Prostate gland (tissue), 2 donors: ENCODE measurements at regions not wholly inside any gene's neighbourhood (a gene's known extent, or its start where the extent isn't known, plus 50 kb on each side); places are given as distances from the start of the nearest gene placed in this dataset.

Source experiments
- DNase-seq: peaks from one replicate; pipeline ENCODE4 v3.0.0-alpha.2; 2019; ENCODE audit warnings: low spot score
- H3K27ac ChIP-seq, 2 donors: fragments of 200-600 bp; sonication (generic); 2 replicates each; pipeline ENCODE4 v1.5.1; 2017 to 2019
- H3K27me3 ChIP-seq: fragments of 200-600 bp; sonication (generic); replicated peaks from 2 replicates; pipeline ENCODE4 v1.5.1; 2019; ENCODE audit not compliant: insufficient read depth
- H3K36me3 ChIP-seq, 2 donors: fragments of 200-600 bp; sonication (generic); 1 replicate in 1 of 2; 2 replicates in 1 of 2; pipeline versions ENCODE4 v1.5.1 to v1.8.1; 2017 to 2019
- H3K4me1 ChIP-seq: fragments of 200-600 bp; sonication (generic); replicated peaks from 2 replicates; pipeline ENCODE4 v1.5.1; 2019
- H3K4me3 ChIP-seq, 2 donors: fragments of 200-600 bp; sonication (generic); 2 replicates each; pipeline ENCODE4 v1.5.1; 2017 to 2019
- H3K9me3 ChIP-seq: fragments of 200-600 bp; sonication (generic); 2 replicates; pipeline ENCODE4 v1.5.1; 2017
- POLR2A ChIP-seq: fragments of 450-650 bp; IDR thresholded peaks from one replicate; pipeline ENCODE4 v1.6.1; 2016; ENCODE audit warnings: antibody characterized with exemption, mild to moderate bottlenecking
- POLR2AphosphoS5 ChIP-seq: sonication (generic); formaldehyde crosslinking; IDR thresholded peaks from one replicate; pipeline ENCODE4 v1.6.1; 2017; ENCODE audit warnings: antibody characterized with exemption
- WGBS: methylation state at CpG from one replicate; pipeline ENCODE4 v1.1.5; 2018; 5-methylcytosine and 5-hydroxymethylcytosine counted together
- intact Hi-C: fragments of 100-400 bp; cut with DNase I; formaldehyde crosslinking; loops from one replicate; pipeline ENCODE4 v1.14.2; 2022
- TF ChIP-seq, protein P1 (sequence below), 4 experiments: fragments of 200-600 bp in 2 of 4; fragments of 450-650 bp in 2 of 4; sonication (generic) in 2 of 4; IDR thresholded peaks; 1 replicate in 3 of 4; 2 replicates in 1 of 4; pipeline ENCODE4 v1.5.1; 2016 to 2019; ENCODE audit warnings: antibody characterized with exemption in 4 of 4, mild to moderate bottlenecking in 2 of 4, moderate library complexity in 2 of 4

GRCh38 chr1:53408755-53409129 is 50.5 kb upstream of the DMRTB1 start:
- TF ChIP-seq POLR2AphosphoS5: no peak
- no peak for TF ChIP-seq POLR2A
- TF ChIP-seq, protein P1, sequence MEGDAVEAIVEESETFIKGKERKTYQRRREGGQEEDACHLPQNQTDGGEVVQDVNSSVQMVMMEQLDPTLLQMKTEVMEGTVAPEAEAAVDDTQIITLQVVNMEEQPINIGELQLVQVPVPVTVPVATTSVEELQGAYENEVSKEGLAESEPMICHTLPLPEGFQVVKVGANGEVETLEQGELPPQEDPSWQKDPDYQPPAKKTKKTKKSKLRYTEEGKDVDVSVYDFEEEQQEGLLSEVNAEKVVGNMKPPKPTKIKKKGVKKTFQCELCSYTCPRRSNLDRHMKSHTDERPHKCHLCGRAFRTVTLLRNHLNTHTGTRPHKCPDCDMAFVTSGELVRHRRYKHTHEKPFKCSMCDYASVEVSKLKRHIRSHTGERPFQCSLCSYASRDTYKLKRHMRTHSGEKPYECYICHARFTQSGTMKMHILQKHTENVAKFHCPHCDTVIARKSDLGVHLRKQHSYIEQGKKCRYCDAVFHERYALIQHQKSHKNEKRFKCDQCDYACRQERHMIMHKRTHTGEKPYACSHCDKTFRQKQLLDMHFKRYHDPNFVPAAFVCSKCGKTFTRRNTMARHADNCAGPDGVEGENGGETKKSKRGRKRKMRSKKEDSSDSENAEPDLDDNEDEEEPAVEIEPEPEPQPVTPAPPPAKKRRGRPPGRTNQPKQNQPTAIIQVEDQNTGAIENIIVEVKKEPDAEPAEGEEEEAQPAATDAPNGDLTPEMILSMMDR (IDR thresholded peaks at IDR 0.05): no peak
- intact Hi-C loops: no loop called here
- 88% methylated on average over 7 of the region's 7 CpGs for whole genome bisulfite sequencing
- no peaks in the 10 kb centered on the region for H3K9me3 ChIP-seq
- H3K27me3 ChIP-seq: no peaks in the 10 kb centered on the region
- H3K36me3 ChIP-seq: no peaks in the 10 kb centered on the region
- H3K4me3 ChIP-seq: no peak overlapping the region
- H3K27ac ChIP-seq: no peak overlapping the region
- no peaks in the 10 kb centered on the region for H3K4me1 ChIP-seq
- no peak for DNase-seq

GRCh38 chr1:53409233-53409632 is 50.0 kb upstream of the DMRTB1 start:
- no peak for DNase-seq
- no peak overlapping the region for H3K4me3 ChIP-seq
- H3K4me1 ChIP-seq: no peaks in the 10 kb centered on the region
- no peak overlapping the region for H3K27ac ChIP-seq
- intact Hi-C loops: no loop called here
- H3K9me3 ChIP-seq: no peaks in the 10 kb centered on the region
- H3K36me3 ChIP-seq: no peaks in the 10 kb centered on the region
- no peaks in the 10 kb centered on the region for H3K27me3 ChIP-seq
- TF ChIP-seq, protein P1 (IDR thresholded peaks at IDR 0.05): no peak
- TF ChIP-seq POLR2AphosphoS5 (no peak), POLR2A (no peak)
- 87% methylated on average over 7 of the region's 7 CpGs for WGBS
